ENCODE measurements at regions not wholly inside any gene's neighbourhood (a gene's known extent, or its start where the extent isn't known, plus 50 kb on each side); places are given as distances from the start of the nearest gene placed in this dataset.
A peak's percentile ranks its signal among the peaks of the same experiment; 100 is the strongest.

DNA sequence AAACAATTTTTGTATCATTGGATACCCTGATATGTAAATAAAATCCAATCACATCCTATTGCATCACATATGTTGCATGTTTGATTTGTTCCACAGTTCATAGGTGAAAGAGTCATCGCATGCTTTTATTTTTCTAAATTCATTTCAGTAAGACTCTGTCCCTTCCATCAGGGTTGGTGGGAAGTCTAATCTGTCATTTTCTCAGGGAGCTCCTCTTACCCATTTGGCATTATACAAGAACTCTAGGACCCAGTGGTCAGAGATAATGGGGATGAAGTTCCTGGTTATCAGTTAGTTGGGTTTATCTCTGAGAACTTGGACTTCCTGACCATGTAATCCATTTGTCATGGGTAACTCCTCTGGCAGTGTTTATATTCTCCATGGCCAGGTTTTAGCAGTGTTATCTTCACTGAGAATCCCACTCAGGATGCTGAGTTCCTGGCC, 227.1 kb upstream of the JADE1 start:
- Histone ChIP-seq H3K27me3 (replicated peaks; ENCODE audit: control insufficient read depth, insufficient read depth, low read length) (no peaks in the 10 kb centered on the region), H3K4me1 (no peaks in the 10 kb centered on the region), H3K4me3 (ENCODE audit: low read depth, low read length) (no peak overlapping the region), H3K36me3 (ENCODE audit: control insufficient read depth, insufficient read depth, low read length) (no peaks in the 10 kb centered on the region), H3K9me3 (no peaks in the 10 kb centered on the region)
- DNase-seq = no peak
- Mint-ChIP-seq H3K36me3 (ENCODE audit: insufficient read depth, unreplicated experiment) (no peaks in the 10 kb centered on the region), H3K9me3 (ENCODE audit: unreplicated experiment) (no peaks in the 10 kb centered on the region), H3K27me3 (ENCODE audit: insufficient read depth, unreplicated experiment) (no peaks in the 10 kb centered on the region), H3K4me1 (ENCODE audit: low read depth, unreplicated experiment) (no peaks in the 10 kb centered on the region), H3K4me3 (ENCODE audit: unreplicated experiment) (no peak overlapping the region), H3K27ac (ENCODE audit: unreplicated experiment) (no peak overlapping the region)
- POLR2A ChIA-PET = no interaction called here
- no TSS peak for BruUV-seq (replicated peaks)
- TF ChIP-seq, protein P1, sequence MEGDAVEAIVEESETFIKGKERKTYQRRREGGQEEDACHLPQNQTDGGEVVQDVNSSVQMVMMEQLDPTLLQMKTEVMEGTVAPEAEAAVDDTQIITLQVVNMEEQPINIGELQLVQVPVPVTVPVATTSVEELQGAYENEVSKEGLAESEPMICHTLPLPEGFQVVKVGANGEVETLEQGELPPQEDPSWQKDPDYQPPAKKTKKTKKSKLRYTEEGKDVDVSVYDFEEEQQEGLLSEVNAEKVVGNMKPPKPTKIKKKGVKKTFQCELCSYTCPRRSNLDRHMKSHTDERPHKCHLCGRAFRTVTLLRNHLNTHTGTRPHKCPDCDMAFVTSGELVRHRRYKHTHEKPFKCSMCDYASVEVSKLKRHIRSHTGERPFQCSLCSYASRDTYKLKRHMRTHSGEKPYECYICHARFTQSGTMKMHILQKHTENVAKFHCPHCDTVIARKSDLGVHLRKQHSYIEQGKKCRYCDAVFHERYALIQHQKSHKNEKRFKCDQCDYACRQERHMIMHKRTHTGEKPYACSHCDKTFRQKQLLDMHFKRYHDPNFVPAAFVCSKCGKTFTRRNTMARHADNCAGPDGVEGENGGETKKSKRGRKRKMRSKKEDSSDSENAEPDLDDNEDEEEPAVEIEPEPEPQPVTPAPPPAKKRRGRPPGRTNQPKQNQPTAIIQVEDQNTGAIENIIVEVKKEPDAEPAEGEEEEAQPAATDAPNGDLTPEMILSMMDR (IDR thresholded peaks at IDR 0.05; ENCODE audit: insufficient read depth in 1 of 2, low read depth in 1 of 2, low read length in 1 of 2, severe bottlenecking in 1 of 2, unreplicated experiment in 1 of 2) = no peak
- intact Hi-C loops (cut with micrococcal nuclease; ENCODE audit: unreplicated experiment) = no loop called here
- CTCF ChIA-PET = no interaction called here

DNA sequence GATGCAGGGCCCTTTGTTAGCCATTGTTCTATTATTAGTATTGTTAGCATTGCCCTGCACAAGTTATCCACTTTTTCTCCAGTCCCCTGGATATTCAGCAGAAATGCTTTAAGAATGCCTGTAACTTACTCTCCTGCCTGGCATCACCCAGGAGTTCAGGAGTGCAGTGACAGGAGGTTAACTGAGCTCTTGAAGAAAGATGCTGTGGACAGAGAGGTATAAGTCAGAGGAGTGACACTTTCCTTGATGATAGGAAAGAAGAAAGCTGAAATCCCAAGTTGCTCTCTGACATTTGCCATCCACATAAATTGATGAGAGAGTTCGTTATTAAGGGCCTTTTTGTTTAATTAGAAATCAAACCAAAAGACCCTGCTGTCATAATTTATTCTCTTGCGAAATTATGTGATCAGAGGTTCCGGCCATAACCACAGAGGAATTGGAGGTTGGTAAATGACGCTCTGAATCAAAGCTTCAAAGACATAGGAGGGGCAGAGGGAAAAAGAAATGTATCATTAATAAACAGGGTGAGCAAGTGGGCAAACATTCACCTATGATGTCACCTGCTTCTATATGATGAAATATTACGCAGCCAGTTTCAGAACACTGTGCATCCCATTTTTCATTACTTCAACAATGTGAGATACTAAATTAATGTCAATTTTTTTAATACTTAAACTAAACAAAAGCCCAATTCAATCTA, 230.2 kb upstream of the JADE1 start:
- ChIA-PET POLR2A (no interaction called here), CTCF (no interaction called here)
- H3K4me1 Mint-ChIP-seq (ENCODE audit: low read depth, unreplicated experiment) = peaks cover 4% of the 10 kb centered on the region
- DNase-seq = no peak
- Histone ChIP-seq H3K4me3 (ENCODE audit: low read depth, low read length) (no peak overlapping the region), H3K27me3 (replicated peaks; ENCODE audit: control insufficient read depth, insufficient read depth, low read length) (no peaks in the 10 kb centered on the region), H3K4me1 (peaks cover 11% of the 10 kb centered on the region), H3K36me3 (ENCODE audit: control insufficient read depth, insufficient read depth, low read length) (no peaks in the 10 kb centered on the region), H3K9me3 (no peaks in the 10 kb centered on the region)
- no peaks in the 10 kb centered on the region for H3K36me3 Mint-ChIP-seq (ENCODE audit: insufficient read depth, unreplicated experiment)
- intact Hi-C loops (cut with micrococcal nuclease; ENCODE audit: unreplicated experiment) = loop anchor here (10.0 kb wide), 1 partner anchor 515 kb away; the partner anchor contains the start of genes C4orf33 and SCLT1
- no peaks in the 10 kb centered on the region for H3K9me3 Mint-ChIP-seq (ENCODE audit: unreplicated experiment)
- BruUV-seq (replicated peaks) = no TSS peak
- no peak overlapping the region for H3K4me3 Mint-ChIP-seq (ENCODE audit: unreplicated experiment)
- TF ChIP-seq, protein P1 (IDR thresholded peaks at IDR 0.05; ENCODE audit: insufficient read depth in 1 of 2, low read depth in 1 of 2, low read length in 1 of 2, severe bottlenecking in 1 of 2, unreplicated experiment in 1 of 2) = no peak
- no peaks in the 10 kb centered on the region for H3K27me3 Mint-ChIP-seq (ENCODE audit: insufficient read depth, unreplicated experiment)
- no peak overlapping the region for H3K27ac Mint-ChIP-seq (ENCODE audit: unreplicated experiment)

DNA sequence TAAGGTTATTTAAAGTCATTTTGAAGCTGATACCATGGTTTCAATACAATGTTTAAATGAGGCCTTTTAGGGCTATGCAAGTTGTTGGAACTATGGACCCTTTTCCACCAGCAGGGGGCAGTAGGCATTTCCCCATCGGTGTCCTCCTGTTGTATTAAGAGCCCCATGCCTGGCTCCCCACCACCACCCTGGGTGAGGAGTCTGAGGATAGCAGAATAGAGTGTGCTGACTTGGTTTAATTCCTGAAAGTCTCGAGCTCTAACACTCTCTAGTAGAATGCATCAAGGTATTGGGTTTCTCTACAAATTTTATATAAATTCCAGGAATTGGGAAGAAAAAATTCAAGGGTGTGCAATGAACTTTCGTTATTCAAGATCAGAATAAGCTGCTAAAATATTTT, 234.8 kb upstream of the JADE1 start:
- intact Hi-C loops (cut with micrococcal nuclease; ENCODE audit: unreplicated experiment) = loop anchor here (1.0 to 10.0 kb wide), 15 partner anchors 13 to 520 kb away; partner anchors contain the start of genes C4orf33, JADE1 and SCLT1
- H3K36me3 ChIP-seq (ENCODE audit: control insufficient read depth, insufficient read depth, low read length) = no peaks in the 10 kb centered on the region
- DNase-seq = peak; percentile 71 to 84
- Mint-ChIP-seq H3K9me3 (ENCODE audit: unreplicated experiment) (peaks cover 8% of the 10 kb centered on the region), H3K36me3 (ENCODE audit: insufficient read depth, unreplicated experiment) (peaks cover 6% of the 10 kb centered on the region), H3K27me3 (ENCODE audit: insufficient read depth, unreplicated experiment) (no peaks in the 10 kb centered on the region), H3K27ac (ENCODE audit: unreplicated experiment) (peak overlapping the region; percentile 81), H3K4me3 (ENCODE audit: unreplicated experiment) (no peak overlapping the region), H3K4me1 (ENCODE audit: low read depth, unreplicated experiment) (peaks cover 34% of the 10 kb centered on the region)
- BruUV-seq (replicated peaks) = no TSS peak
- H3K4me3 ChIP-seq (ENCODE audit: low read depth, low read length) = no peak overlapping the region
- peaks cover 41% of the 10 kb centered on the region for H3K4me1 ChIP-seq
- no peaks in the 10 kb centered on the region for H3K27me3 ChIP-seq (replicated peaks; ENCODE audit: control insufficient read depth, insufficient read depth, low read length)
- POLR2A ChIA-PET = interaction anchor here (0.6 to 1.7 kb wide), 3 partner anchors 21 to 519 kb away, joined by 3 to 8 read pairs (median 3); no protein-coding TSS in a partner anchor
- no peaks in the 10 kb centered on the region for H3K9me3 ChIP-seq
- CTCF ChIA-PET = interaction anchor here (1.1 to 1.5 kb wide), 3 partner anchors 46 to 236 kb away, joined by 3 to 6 read pairs (median 3); no protein-coding TSS in a partner anchor
- TF ChIP-seq, protein P1 (IDR thresholded peaks at IDR 0.05; ENCODE audit: insufficient read depth in 1 of 2, low read depth in 1 of 2, low read length in 1 of 2, severe bottlenecking in 1 of 2, unreplicated experiment in 1 of 2) = peak; percentile 41 to 77

Measured in Caco-2 (cell line).